H9 (cell line): ENCODE measurements at regions not wholly inside any gene's neighbourhood (a gene's known extent, or its start where the extent isn't known, plus 50 kb on each side); places are given as distances from the start of the nearest gene placed in this dataset.
A peak's percentile ranks its signal among the peaks of the same experiment; 100 is the strongest.

Experiments
- DNase-seq: peaks from one replicate; pipeline ENCODE4 v3.0.0-alpha.2; 2017
- H2AFZ ChIP-seq: one replicate; pipeline ENCODE4 v1.6.1; 2013; ENCODE audit warnings: mild to moderate bottlenecking, low read length, control low read depth, moderate library complexity
- H2AK5ac ChIP-seq: 2 replicates; pipeline ENCODE4 v1.6.1; 2013; ENCODE audit warnings: low read length, control low read depth, mixed read lengths; ENCODE audit not compliant: insufficient read length
- H2BK120ac ChIP-seq: one replicate; pipeline ENCODE4 v1.6.1; 2013; ENCODE audit warnings: low read depth, mild to moderate bottlenecking, low read length, control low read depth, inconsistent platforms; ENCODE audit not compliant: poor library complexity, severe bottlenecking
- H2BK12ac ChIP-seq: 2 replicates; pipeline ENCODE4 v1.6.1; 2013; ENCODE audit warnings: low read length, control low read depth, mixed read lengths, low read depth; ENCODE audit not compliant: insufficient read length
- H2BK15ac ChIP-seq: 2 replicates; pipeline ENCODE4 v1.6.1; 2013; ENCODE audit warnings: low read depth, low read length, control low read depth
- H2BK20ac ChIP-seq: one replicate; pipeline ENCODE4 v1.6.1; 2013; ENCODE audit warnings: low read depth, mild to moderate bottlenecking, low read length, control low read depth, inconsistent platforms; ENCODE audit not compliant: poor library complexity, severe bottlenecking
- H2BK5ac ChIP-seq: 2 replicates; pipeline ENCODE4 v1.6.1; 2013; ENCODE audit warnings: low read length, control low read depth, mixed read lengths; ENCODE audit not compliant: insufficient read length
- H3K14ac ChIP-seq: 2 replicates; pipeline ENCODE4 v1.6.1; 2013; ENCODE audit warnings: low read length, control low read depth; ENCODE audit not compliant: insufficient read depth
- H3K18ac ChIP-seq: 2 replicates; pipeline ENCODE4 v1.6.1; 2013; ENCODE audit warnings: low read depth, mild to moderate bottlenecking, mixed read lengths, low read length, control low read depth; ENCODE audit not compliant: insufficient read length
- H3K23ac ChIP-seq: 2 replicates; pipeline ENCODE4 v1.6.1; 2013; ENCODE audit warnings: low read length, control low read depth, mixed read lengths, low read depth; ENCODE audit not compliant: insufficient read length
- H3K23me2 ChIP-seq: 2 replicates; pipeline ENCODE4 v1.6.1; 2013; ENCODE audit warnings: low read depth, mild to moderate bottlenecking, mixed read lengths, low read length, control low read depth; ENCODE audit not compliant: insufficient read length, poor library complexity, severe bottlenecking
- H3K27ac ChIP-seq: 2 replicates; pipeline ENCODE4 v1.5.1; 2013; ENCODE audit warnings: low read length, control low read depth, mixed read lengths, low read depth; ENCODE audit not compliant: insufficient read length
- H3K27me3 ChIP-seq: 2 replicates; pipeline ENCODE4 v1.6.1; 2013; ENCODE audit warnings: low read length, control low read depth, inconsistent platforms; ENCODE audit not compliant: insufficient read depth
- H3K4ac ChIP-seq: 2 replicates; pipeline ENCODE4 v1.6.1; 2013; ENCODE audit warnings: low read depth, mild to moderate bottlenecking, control low read depth, inconsistent platforms, low read length, moderate library complexity
- H3K4me1 ChIP-seq: 2 replicates; pipeline ENCODE4 v1.6.1; 2013; ENCODE audit warnings: low read length, control low read depth, inconsistent platforms; ENCODE audit not compliant: insufficient read depth
- H3K4me2 ChIP-seq: 2 replicates; pipeline ENCODE4 v1.6.1; 2013; ENCODE audit warnings: low read length, control low read depth, mixed read lengths; ENCODE audit not compliant: insufficient read length, insufficient read depth
- H3K56ac ChIP-seq: 2 replicates; pipeline ENCODE4 v1.6.1; 2013; ENCODE audit warnings: low read depth, mild to moderate bottlenecking, mixed read lengths, low read length, control low read depth; ENCODE audit not compliant: insufficient read length
- H3K79me1 ChIP-seq: 2 replicates; pipeline ENCODE4 v1.6.1; 2013; ENCODE audit warnings: low read depth, mild to moderate bottlenecking, moderate library complexity, low read length, control low read depth, inconsistent platforms; ENCODE audit not compliant: insufficient read depth, poor library complexity, severe bottlenecking
- H3K79me2 ChIP-seq: 2 replicates; pipeline ENCODE4 v1.6.1; 2013; ENCODE audit warnings: low read length, control low read depth, inconsistent platforms; ENCODE audit not compliant: insufficient read depth
- H3K9ac ChIP-seq: 2 replicates; pipeline ENCODE4 v1.6.1; 2013; ENCODE audit warnings: low read length, control low read depth, mixed read lengths; ENCODE audit not compliant: insufficient read length; ENCODE audit errors: extremely low read depth
- H3K9me3 ChIP-seq: one replicate; pipeline ENCODE4 v1.6.1; 2013; ENCODE audit warnings: low read depth, low read length, inconsistent platforms; ENCODE audit not compliant: control insufficient read depth
- H3T11ph ChIP-seq: one replicate; pipeline ENCODE4 v1.6.1; 2013; ENCODE audit warnings: mild to moderate bottlenecking, low read length, control low read depth, inconsistent platforms
- H4K20me1 ChIP-seq: one replicate; pipeline ENCODE4 v1.6.1; 2013; ENCODE audit not compliant: control insufficient read depth, insufficient read length, insufficient read depth
- H4K5ac ChIP-seq: 2 replicates; pipeline ENCODE4 v1.6.1; 2013; ENCODE audit warnings: low read depth, mild to moderate bottlenecking, mixed read lengths, low read length, control low read depth; ENCODE audit not compliant: insufficient read length
- H4K8ac ChIP-seq: replicated peaks from 2 replicates; pipeline ENCODE4 v1.6.1; 2013; ENCODE audit warnings: low read length, control low read depth, mixed read lengths, low read depth; ENCODE audit not compliant: insufficient read length
- H4K91ac ChIP-seq: 2 replicates; pipeline ENCODE4 v1.6.1; 2013; ENCODE audit warnings: low read depth, mild to moderate bottlenecking, moderate library complexity, mixed read lengths, low read length, control low read depth; ENCODE audit not compliant: insufficient read length
- H3K27ac Mint-ChIP-seq, 3 experiments: 2 replicates in 2 of 3; 3 replicates in 1 of 3; pipeline ENCODE4 v1.8.0; 2020 to 2021; ENCODE audit warnings: mixed read lengths in 3 of 3, mild to moderate bottlenecking in 1 of 3, moderate library complexity in 1 of 3
- H3K27me3 Mint-ChIP-seq: 2 replicates; pipeline ENCODE4 v1.8.0; 2021; ENCODE audit warnings: low read depth, mild to moderate bottlenecking, moderate library complexity, mixed read lengths
- H3K36me3 Mint-ChIP-seq, 3 experiments: 2 replicates in 2 of 3; 3 replicates in 1 of 3; pipeline ENCODE4 v1.8.0; 2020 to 2021; ENCODE audit warnings: low read depth in 3 of 3, mixed read lengths in 3 of 3; ENCODE audit not compliant: insufficient read depth in 1 of 3
- H3K4me1 Mint-ChIP-seq, 2 experiments: 2 replicates each; pipeline ENCODE4 v1.8.0; 2020; ENCODE audit warnings: mixed read lengths in 2 of 2
- H3K4me3 Mint-ChIP-seq, 2 experiments: 2 replicates in 1 of 2; 3 replicates in 1 of 2; pipeline ENCODE4 v1.8.0; 2020 to 2021; ENCODE audit warnings: mild to moderate bottlenecking in 2 of 2, mixed read lengths in 2 of 2, moderate library complexity in 1 of 2
- H3K9me3 Mint-ChIP-seq, 2 experiments: 2 replicates in 1 of 2; 3 replicates in 1 of 2; pipeline ENCODE4 v1.8.0; 2020; ENCODE audit warnings: mild to moderate bottlenecking in 2 of 2, mixed read lengths in 2 of 2, moderate library complexity in 1 of 2
- CTCF ChIP-seq: fragments of 200-600 bp; sonication (generic); conservative IDR thresholded peaks from 3 replicates; pipeline ENCODE4 v1.8.0; 2021; ENCODE audit warnings: antibody characterized with exemption, mild to moderate bottlenecking
- WGBS: extraction: QIAGEN DNeasy Blood & Tissue Kit; methylation state at CpG from one replicate; pipeline ENCODE4 v1.1.7; 2013; ENCODE audit warnings: missing lambda C conversion rate, low lambda C conversion rate, mixed read lengths; ENCODE audit not compliant: insufficient read length; ENCODE audit errors: extremely low coverage; 5-methylcytosine and 5-hydroxymethylcytosine counted together

GRCh38 chr9:129439242-129439641, 181.7 kb downstream of the C9orf50 start:
- no peak overlapping the region for H3K9ac ChIP-seq
- no peak overlapping the region for H2BK5ac ChIP-seq
- H2AK5ac ChIP-seq: no peak overlapping the region
- no peaks in the 10 kb centered on the region for H4K20me1 ChIP-seq
- H3K36me3 Mint-ChIP-seq: no peaks in the 10 kb centered on the region; a peak in 1 of 7 replicates
- H3K27me3 ChIP-seq: peaks cover 46% of the 10 kb centered on the region
- no peak overlapping the region for H3K23ac ChIP-seq
- H3K4me1 ChIP-seq: no peaks in the 10 kb centered on the region; the same call in 1 of the 2 replicates
- H2AFZ ChIP-seq: no peak overlapping the region
- DNase-seq: no peak
- no peak overlapping the region for H3K4me2 ChIP-seq
- no peak overlapping the region for H2BK12ac ChIP-seq
- H3K4me3 Mint-ChIP-seq: peak overlapping the region in 1 of 2 experiments; percentile 78; a peak in 3 of 5 replicates
- H2BK120ac ChIP-seq: no peak overlapping the region
- peaks cover 11% of the 10 kb centered on the region for H3K23me2 ChIP-seq
- H4K91ac ChIP-seq: no peak overlapping the region
- no peak overlapping the region for H3K14ac ChIP-seq
- no peaks in the 10 kb centered on the region for H3K79me1 ChIP-seq
- H3K79me2 ChIP-seq: no peaks in the 10 kb centered on the region
- no peak overlapping the region for H3T11ph ChIP-seq
- no peak overlapping the region for H3K4ac ChIP-seq
- H3K27me3 Mint-ChIP-seq: peaks cover 98% of the 10 kb centered on the region
- H2BK15ac ChIP-seq: no peak overlapping the region
- no peak overlapping the region for H4K5ac ChIP-seq
- no peak overlapping the region for H3K56ac ChIP-seq
- H3K18ac ChIP-seq: no peak overlapping the region
- no peak overlapping the region for H4K8ac ChIP-seq
- peaks cover 40 to 54% of the 10 kb centered on the region in 2 experiments for H3K4me1 Mint-ChIP-seq
- TF ChIP-seq CTCF: no peak
- H2BK20ac ChIP-seq: no peak overlapping the region
- H3K27ac Mint-ChIP-seq: no peak overlapping the region; a peak in 1 of 7 replicates
- H3K9me3 Mint-ChIP-seq: peaks cover 6 to 12% of the 10 kb centered on the region in 2 experiments; a peak in 3 of 5 replicates
- WGBS: no CpG with 5 or more reads among the region's 6 CpGs
- no peak overlapping the region for H3K27ac ChIP-seq
- H3K9me3 ChIP-seq: no peaks in the 10 kb centered on the region
